ENCODE measurements at regions not wholly inside any gene's neighbourhood (a gene's known extent, or its start where the extent isn't known, plus 50 kb on each side); places are given as distances from the start of the nearest gene placed in this dataset.

- H3K27ac ChIP-seq, result no peak overlapping the region
- TF ChIP-seq CTCF (conservative IDR thresholded peaks at IDR 0.05), result no peak
- no peak for TF ChIP-seq ZFX (IDR thresholded peaks at IDR 0.05)
Observed at GRCh38 chr3:181966393-181966792, 254.7 kb downstream of the SOX2 start.

GRCh38 chr3:181969925-181970324, 258.2 kb downstream of the SOX2 start:
- no peak for TF ChIP-seq CTCF (conservative IDR thresholded peaks at IDR 0.05)
- TF ChIP-seq ZFX (IDR thresholded peaks at IDR 0.05), result no peak
- H3K27ac ChIP-seq, result no peak overlapping the region

GRCh38 chr3:181971424-181971823, 259.7 kb downstream of the SOX2 start:
- TF ChIP-seq ZFX (IDR thresholded peaks at IDR 0.05), result no peak
- TF ChIP-seq CTCF (conservative IDR thresholded peaks at IDR 0.05), result no peak
- no peak overlapping the region for H3K27ac ChIP-seq

- TF ChIP-seq ZFX (IDR thresholded peaks at IDR 0.05), result no peak
- H3K27ac ChIP-seq, result no peak overlapping the region
Observed at GRCh38 chr3:181974198-181974597, 262.5 kb downstream of the SOX2 start.

GRCh38 chr3:181976526-181976925, 264.8 kb downstream of the SOX2 start:
- TF ChIP-seq ZFX (IDR thresholded peaks at IDR 0.05), result no peak
- no peak for TF ChIP-seq CTCF (conservative IDR thresholded peaks at IDR 0.05)
- H3K27ac ChIP-seq, result no peak overlapping the region

- no peak overlapping the region for H3K27ac ChIP-seq
- no peak; the same call in 1 of the 2 replicates for TF ChIP-seq CTCF (conservative IDR thresholded peaks at IDR 0.05)
- no peak for TF ChIP-seq ZFX (IDR thresholded peaks at IDR 0.05)
Observed at GRCh38 chr3:181985386-181985785, 273.7 kb downstream of the SOX2 start.

GRCh38 chr3:181987736-181988135, 276.0 kb downstream of the SOX2 start:
- H3K27ac ChIP-seq, result no peak overlapping the region
- TF ChIP-seq CTCF (conservative IDR thresholded peaks at IDR 0.05), result no peak; the same call in 1 of the 2 replicates
- TF ChIP-seq ZFX (IDR thresholded peaks at IDR 0.05), result no peak

- H3K27ac ChIP-seq, result no peak overlapping the region
- no peak for TF ChIP-seq CTCF (conservative IDR thresholded peaks at IDR 0.05)
- no peak for TF ChIP-seq ZFX (IDR thresholded peaks at IDR 0.05)
Observed at GRCh38 chr3:181998828-181999227, 287.1 kb downstream of the SOX2 start.

Measured in C4-2B (cell line).